ENCODE measurements at regions not wholly inside any gene's neighbourhood (a gene's known extent, or its start where the extent isn't known, plus 50 kb on each side); places are given as distances from the start of the nearest gene placed in this dataset.
A peak's percentile ranks its signal among the peaks of the same experiment; 100 is the strongest.
"Not testable (repeated sequence)": the region's sequence is repeated elsewhere in the genome, so short reads cannot be mapped to it uniquely, and the experiment has no call there.

DNA sequence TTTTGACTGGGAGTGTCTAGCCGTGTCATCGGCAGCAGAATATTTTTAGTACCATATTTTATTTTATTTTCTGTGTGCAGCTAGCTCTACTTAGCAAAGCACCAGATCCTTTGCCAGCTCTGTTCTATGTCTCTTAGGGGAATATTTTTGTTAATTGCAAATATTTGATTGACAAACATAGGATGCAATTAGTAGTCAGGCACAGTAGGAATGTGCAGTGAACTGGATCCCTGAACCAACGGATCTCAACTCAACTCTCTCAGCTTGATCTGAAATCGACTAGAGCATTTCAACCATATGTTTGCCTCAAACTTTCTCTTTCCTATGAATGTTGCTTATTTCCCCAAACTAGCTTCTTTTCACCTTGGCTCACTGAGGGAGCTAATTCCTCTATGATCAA, 998.0 kb upstream of the FANCL start:
- ChIA-PET CTCF (ENCODE audit: partially characterized antibody) (no interaction called here), POLR2A (ENCODE audit: partially characterized antibody) (no interaction called here)
- H3K36me3 Mint-ChIP-seq = no peaks in the 10 kb centered on the region
- Histone ChIP-seq H3K36me3 (ENCODE audit: insufficient read depth, low read length) (no peaks in the 10 kb centered on the region), H3K4me3 (ENCODE audit: low read length in 2 of 2) (no peak overlapping the region), H3K27ac (ENCODE audit: low read depth, low read length) (no peak overlapping the region), H3K9me3 (ENCODE audit: control insufficient read depth in 1 of 2, low read length in 2 of 2) (no peaks in the 10 kb centered on the region), H3K4me1 (ENCODE audit: insufficient read depth, low read length) (no peaks in the 10 kb centered on the region), H3K27me3 (ENCODE audit: insufficient read depth, low read length) (no peaks in the 10 kb centered on the region)
- peaks cover 0 to 9% (median 0%) of the 10 kb centered on the region in 8 donors for H3K9me3 Mint-ChIP-seq
- no peak for DNase-seq
- H3K4me3 Mint-ChIP-seq = no peak overlapping the region
- no peaks in the 10 kb centered on the region for H3K4me1 Mint-ChIP-seq
- no peak overlapping the region for H3K27ac Mint-ChIP-seq
- no peaks in the 10 kb centered on the region for H3K27me3 Mint-ChIP-seq
- intact Hi-C loops (cut with micrococcal nuclease) = no loop called here

DNA sequence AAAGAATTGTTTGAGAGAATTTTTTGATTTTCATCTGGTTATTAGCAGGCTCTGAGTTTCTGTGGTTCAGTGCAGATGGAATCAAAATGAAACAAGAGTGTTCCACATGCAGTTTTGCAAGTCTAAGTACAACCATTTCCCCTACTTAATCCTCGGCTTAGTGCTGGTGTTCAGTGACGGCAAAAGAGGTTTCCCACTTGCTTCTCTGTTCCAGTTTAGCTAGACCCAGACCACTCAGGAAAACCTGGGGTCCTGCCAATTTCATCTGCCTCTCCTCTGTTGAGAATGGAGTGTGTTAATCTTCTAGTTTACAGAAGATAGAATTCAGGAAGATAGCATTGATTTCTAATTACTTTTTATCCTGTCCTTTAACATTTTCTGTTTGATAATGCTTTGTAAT, 996.2 kb upstream of the FANCL start:
- Histone ChIP-seq H3K36me3 (ENCODE audit: insufficient read depth, low read length) (no peaks in the 10 kb centered on the region), H3K27ac (ENCODE audit: low read depth, low read length) (no peak overlapping the region), H3K27me3 (ENCODE audit: insufficient read depth, low read length) (no peaks in the 10 kb centered on the region), H3K9me3 (ENCODE audit: control insufficient read depth in 1 of 2, low read length in 2 of 2) (no peaks in the 10 kb centered on the region), H3K4me3 (ENCODE audit: low read length in 2 of 2) (no peak overlapping the region), H3K4me1 (ENCODE audit: insufficient read depth, low read length) (no peaks in the 10 kb centered on the region)
- Mint-ChIP-seq H3K4me3 (no peak overlapping the region), H3K27me3 (no peaks in the 10 kb centered on the region), H3K36me3 (no peaks in the 10 kb centered on the region), H3K27ac (no peak overlapping the region), H3K9me3 (peaks cover 0 to 6% (median 0%) of the 10 kb centered on the region in 8 donors), H3K4me1 (no peaks in the 10 kb centered on the region)
- ChIA-PET POLR2A (ENCODE audit: partially characterized antibody) (no interaction called here), CTCF (ENCODE audit: partially characterized antibody) (no interaction called here)
- DNase-seq = no peak
- intact Hi-C loops (cut with micrococcal nuclease) = no loop called here

DNA sequence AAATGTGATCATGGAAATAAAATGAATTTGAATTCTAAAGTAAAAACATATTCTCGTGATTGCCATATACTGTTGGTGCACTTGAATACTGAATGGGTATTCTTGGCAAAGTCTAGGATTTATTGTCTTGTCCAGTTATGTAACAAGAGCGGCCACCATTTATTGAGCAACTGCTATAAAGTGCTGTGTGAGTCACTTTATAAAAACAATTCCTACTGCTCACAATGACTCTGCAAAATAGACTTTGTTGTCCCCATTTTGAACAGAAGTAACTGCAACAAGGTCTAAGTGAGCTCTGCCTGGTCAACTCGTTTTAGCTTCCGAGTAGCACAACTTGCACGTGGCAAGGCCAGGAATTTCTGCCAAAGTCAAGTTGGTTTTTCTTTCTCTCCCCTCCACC, 995.6 kb upstream of the FANCL start:
- intact Hi-C loops (cut with micrococcal nuclease) = no loop called here
- H3K4me3 Mint-ChIP-seq = no peak overlapping the region
- H3K4me1 Mint-ChIP-seq = no peaks in the 10 kb centered on the region
- no peak overlapping the region for H3K4me3 ChIP-seq (ENCODE audit: low read length in 2 of 2)
- H3K9me3 Mint-ChIP-seq = peaks cover 0 to 6% (median 0%) of the 10 kb centered on the region in 8 donors
- POLR2A ChIA-PET (ENCODE audit: partially characterized antibody) = no interaction called here
- no peaks in the 10 kb centered on the region for H3K9me3 ChIP-seq (ENCODE audit: control insufficient read depth in 1 of 2, low read length in 2 of 2)
- no peak for DNase-seq
- H3K27ac Mint-ChIP-seq = no peak overlapping the region
- H3K4me1 ChIP-seq (ENCODE audit: insufficient read depth, low read length) = no peaks in the 10 kb centered on the region
- CTCF ChIA-PET (ENCODE audit: partially characterized antibody) = no interaction called here
- H3K36me3 Mint-ChIP-seq = no peaks in the 10 kb centered on the region
- H3K27me3 Mint-ChIP-seq = no peaks in the 10 kb centered on the region
- no peak overlapping the region for H3K27ac ChIP-seq (ENCODE audit: low read depth, low read length)
- H3K27me3 ChIP-seq (ENCODE audit: insufficient read depth, low read length) = no peaks in the 10 kb centered on the region
- no peaks in the 10 kb centered on the region for H3K36me3 ChIP-seq (ENCODE audit: insufficient read depth, low read length)

DNA sequence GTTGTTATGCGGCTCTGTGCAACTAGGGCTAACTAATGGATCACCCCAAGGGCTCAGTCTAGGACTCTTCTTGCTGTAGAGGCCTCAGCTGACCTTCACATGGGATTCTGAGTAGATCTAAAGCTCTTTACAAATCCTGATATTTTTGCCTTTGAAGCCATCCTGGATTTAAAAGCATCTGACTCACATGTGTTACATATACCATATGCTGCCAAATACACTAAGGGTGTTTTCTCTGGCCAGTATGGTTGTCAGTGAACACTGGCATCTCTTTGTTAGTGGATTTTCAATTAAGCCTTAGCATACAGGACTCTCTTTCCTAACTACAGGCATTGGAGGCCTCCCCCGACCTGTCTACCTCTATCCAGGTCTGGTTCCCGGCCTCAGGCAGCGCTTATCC, 992.8 kb upstream of the FANCL start:
- H3K9me3 ChIP-seq (ENCODE audit: control insufficient read depth in 1 of 2, low read length in 2 of 2) = no peaks in the 10 kb centered on the region
- Mint-ChIP-seq H3K27me3 (no peaks in the 10 kb centered on the region), H3K9me3 (peaks cover 0 to 3% (median 0%) of the 10 kb centered on the region in 8 donors), H3K4me1 (no peaks in the 10 kb centered on the region), H3K4me3 (no peak overlapping the region), H3K27ac (no peak overlapping the region), H3K36me3 (no peaks in the 10 kb centered on the region)
- no peak overlapping the region for H3K4me3 ChIP-seq (ENCODE audit: low read length in 2 of 2)
- no peaks in the 10 kb centered on the region for H3K4me1 ChIP-seq (ENCODE audit: insufficient read depth, low read length)
- CTCF ChIA-PET (ENCODE audit: partially characterized antibody) = no interaction called here
- no peaks in the 10 kb centered on the region for H3K36me3 ChIP-seq (ENCODE audit: insufficient read depth, low read length)
- no peaks in the 10 kb centered on the region for H3K27me3 ChIP-seq (ENCODE audit: insufficient read depth, low read length)
- no peak for DNase-seq
- no peak overlapping the region for H3K27ac ChIP-seq (ENCODE audit: low read depth, low read length)
- POLR2A ChIA-PET (ENCODE audit: partially characterized antibody) = no interaction called here
- intact Hi-C loops (cut with micrococcal nuclease) = no loop called here

DNA sequence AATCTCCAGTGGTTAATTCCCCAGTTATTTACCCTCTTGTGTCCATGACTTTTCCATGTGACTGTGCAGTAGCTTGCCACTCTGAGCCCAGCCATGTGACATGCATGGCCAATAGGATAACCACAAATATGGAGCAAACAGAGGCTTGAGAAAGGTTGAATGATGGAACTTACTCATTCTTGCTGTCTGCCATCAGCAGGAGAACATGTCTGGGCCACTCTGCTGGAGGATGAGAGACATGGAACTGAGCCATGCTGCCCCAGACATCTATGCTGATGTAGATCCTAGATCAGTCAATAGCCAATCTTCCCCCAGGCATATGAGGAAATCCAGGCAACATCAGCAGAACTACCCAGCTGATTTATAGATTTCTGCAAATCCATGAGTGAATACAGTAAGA, 992.3 kb upstream of the FANCL start:
- H3K36me3 Mint-ChIP-seq = no peaks in the 10 kb centered on the region
- H3K4me3 Mint-ChIP-seq = no peak overlapping the region
- Histone ChIP-seq H3K36me3 (ENCODE audit: insufficient read depth, low read length) (no peaks in the 10 kb centered on the region), H3K4me3 (ENCODE audit: low read length in 2 of 2) (no peak overlapping the region), H3K27ac (ENCODE audit: low read depth, low read length) (no peak overlapping the region), H3K4me1 (ENCODE audit: insufficient read depth, low read length) (no peaks in the 10 kb centered on the region), H3K9me3 (ENCODE audit: control insufficient read depth in 1 of 2, low read length in 2 of 2) (no peaks in the 10 kb centered on the region), H3K27me3 (ENCODE audit: insufficient read depth, low read length) (no peaks in the 10 kb centered on the region)
- H3K27me3 Mint-ChIP-seq = no peaks in the 10 kb centered on the region
- H3K27ac Mint-ChIP-seq = no peak overlapping the region
- intact Hi-C loops (cut with micrococcal nuclease) = no loop called here
- DNase-seq = no peak
- peaks cover 0 to 3% (median 0%) of the 10 kb centered on the region in 8 donors for H3K9me3 Mint-ChIP-seq
- CTCF ChIA-PET (ENCODE audit: partially characterized antibody) = no interaction called here
- POLR2A ChIA-PET (ENCODE audit: partially characterized antibody) = no interaction called here
- no peaks in the 10 kb centered on the region for H3K4me1 Mint-ChIP-seq

DNA sequence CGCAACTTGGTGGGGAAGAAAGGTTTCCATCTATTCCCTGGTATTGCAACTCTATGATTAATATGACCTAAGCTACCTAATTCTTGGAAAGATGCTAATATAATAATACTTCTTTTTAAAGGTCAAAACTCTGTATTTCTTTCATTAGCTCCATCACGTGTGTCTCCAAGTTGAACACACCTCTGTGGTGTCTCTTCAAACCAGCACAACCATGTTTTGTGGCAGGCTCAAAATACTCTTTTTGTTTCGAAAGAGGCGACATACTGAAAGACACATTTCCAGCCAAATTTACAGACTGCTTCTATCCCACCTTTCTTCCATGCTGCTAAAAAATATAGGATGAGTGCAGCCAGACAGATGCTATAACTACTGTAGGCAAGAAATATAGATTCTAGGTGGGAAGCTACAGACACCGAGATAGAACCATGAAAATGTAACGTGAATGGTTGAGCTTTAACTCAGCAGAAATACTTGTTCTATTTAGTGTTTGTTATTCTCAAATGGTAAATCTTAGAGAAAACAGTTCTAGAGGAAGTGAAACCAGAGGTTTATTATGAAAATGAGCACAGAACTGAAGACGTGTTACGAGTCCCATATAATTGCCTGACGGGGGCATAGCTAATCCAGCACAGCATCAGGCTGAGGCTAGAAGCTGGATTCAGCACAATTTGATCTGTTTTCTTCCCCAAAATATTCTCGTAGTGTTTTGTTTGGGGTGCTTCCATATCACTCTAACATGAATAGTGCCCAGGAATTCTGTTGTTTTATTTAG, 991.5 kb upstream of the FANCL start:
- no peaks in the 10 kb centered on the region for H3K36me3 Mint-ChIP-seq
- Histone ChIP-seq H3K27ac (ENCODE audit: low read depth, low read length) (no peak overlapping the region), H3K36me3 (ENCODE audit: insufficient read depth, low read length) (no peaks in the 10 kb centered on the region), H3K4me3 (ENCODE audit: low read length in 2 of 2) (no peak overlapping the region), H3K4me1 (ENCODE audit: insufficient read depth, low read length) (no peaks in the 10 kb centered on the region), H3K9me3 (ENCODE audit: control insufficient read depth in 1 of 2, low read length in 2 of 2) (no peaks in the 10 kb centered on the region), H3K27me3 (ENCODE audit: insufficient read depth, low read length) (no peaks in the 10 kb centered on the region)
- H3K4me1 Mint-ChIP-seq = no peaks in the 10 kb centered on the region
- DNase-seq = no peak
- no peak overlapping the region for H3K4me3 Mint-ChIP-seq
- H3K9me3 Mint-ChIP-seq = peaks cover 0 to 3% (median 0%) of the 10 kb centered on the region in 8 donors
- no peak overlapping the region for H3K27ac Mint-ChIP-seq
- H3K27me3 Mint-ChIP-seq = no peaks in the 10 kb centered on the region
- intact Hi-C loops (cut with micrococcal nuclease) = no loop called here
- POLR2A ChIA-PET (ENCODE audit: partially characterized antibody) = no interaction called here
- CTCF ChIA-PET (ENCODE audit: partially characterized antibody) = no interaction called here

DNA sequence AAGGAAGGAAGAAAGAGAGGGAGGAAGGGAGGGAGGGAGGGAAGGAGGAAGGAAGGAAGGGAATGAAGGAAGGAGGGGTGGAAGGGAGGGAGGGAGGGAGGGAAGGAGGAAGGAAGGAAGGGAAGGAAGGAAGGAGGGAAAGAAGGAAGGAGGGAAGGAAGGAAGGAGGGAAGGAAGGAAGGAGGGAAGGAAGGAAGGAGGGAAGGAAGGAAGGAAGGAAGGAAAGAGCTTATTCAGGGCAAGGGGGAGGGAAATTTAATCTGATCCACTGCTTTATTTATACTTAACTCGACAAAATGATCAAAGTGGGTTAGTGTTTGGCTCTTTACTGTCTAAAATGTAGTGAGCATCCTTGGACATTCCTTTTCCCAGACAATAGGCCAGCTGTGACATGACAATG, 985.2 kb upstream of the FANCL start:
- H3K4me1 Mint-ChIP-seq; H3K4me3 Mint-ChIP-seq; intact Hi-C loops (cut with micrococcal nuclease); DNase-seq; H3K4me1 ChIP-seq (ENCODE audit: insufficient read depth, low read length); H3K27me3 ChIP-seq (ENCODE audit: insufficient read depth, low read length); H3K27me3 Mint-ChIP-seq; H3K9me3 ChIP-seq (ENCODE audit: control insufficient read depth in 1 of 2, low read length in 2 of 2); H3K36me3 ChIP-seq (ENCODE audit: insufficient read depth, low read length); POLR2A ChIA-PET (ENCODE audit: partially characterized antibody); H3K36me3 Mint-ChIP-seq; H3K4me3 ChIP-seq (ENCODE audit: low read length in 2 of 2); H3K27ac ChIP-seq (ENCODE audit: low read depth, low read length); H3K9me3 Mint-ChIP-seq; CTCF ChIA-PET (ENCODE audit: partially characterized antibody): not testable (repeated sequence)
- peak overlapping the region in 1 of 7 donors; percentile 30 for H3K27ac Mint-ChIP-seq

DNA sequence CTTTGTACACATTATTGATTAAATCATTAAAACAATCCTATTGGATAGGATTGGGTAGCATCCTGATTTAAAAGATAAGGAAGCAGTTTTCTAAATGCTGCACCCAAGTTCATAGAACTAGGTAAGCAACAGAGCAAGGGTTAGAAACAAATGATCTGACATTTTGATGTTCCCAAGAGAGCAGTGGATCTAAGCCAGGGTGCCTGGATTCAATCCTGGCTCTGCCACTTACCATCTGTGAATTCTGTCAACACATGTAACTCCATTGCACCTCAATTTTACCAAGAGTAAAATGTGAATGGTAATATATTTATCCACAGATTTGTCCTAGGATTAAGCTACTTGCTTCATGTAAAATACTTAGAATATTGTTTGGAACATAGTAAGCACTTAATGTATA, 982.6 kb upstream of the FANCL start:
- Histone ChIP-seq H3K4me3 (ENCODE audit: low read length in 2 of 2) (no peak overlapping the region), H3K27ac (ENCODE audit: low read depth, low read length) (no peak overlapping the region), H3K9me3 (ENCODE audit: control insufficient read depth in 1 of 2, low read length in 2 of 2) (no peaks in the 10 kb centered on the region), H3K4me1 (ENCODE audit: insufficient read depth, low read length) (no peaks in the 10 kb centered on the region), H3K36me3 (ENCODE audit: insufficient read depth, low read length) (no peaks in the 10 kb centered on the region), H3K27me3 (ENCODE audit: insufficient read depth, low read length) (no peaks in the 10 kb centered on the region)
- CTCF ChIA-PET (ENCODE audit: partially characterized antibody) = no interaction called here
- POLR2A ChIA-PET (ENCODE audit: partially characterized antibody) = no interaction called here
- no peak overlapping the region for H3K27ac Mint-ChIP-seq
- no peaks in the 10 kb centered on the region for H3K4me1 Mint-ChIP-seq
- intact Hi-C loops (cut with micrococcal nuclease) = no loop called here
- no peak for DNase-seq
- no peaks in the 10 kb centered on the region for H3K27me3 Mint-ChIP-seq
- no peak overlapping the region for H3K4me3 Mint-ChIP-seq
- peaks cover 0 to 7% (median under 1%) of the 10 kb centered on the region in 8 donors for H3K9me3 Mint-ChIP-seq
- H3K36me3 Mint-ChIP-seq = no peaks in the 10 kb centered on the region
